Stimulated activated CD8-positive, alpha-beta memory T cell treated with anti-CD3 and anti-CD28 coated beads, Interleukin-12 subunit alpha, Interleukin-12 subunit beta, amount 100 ng/mL, for 24 hours (primary cell): ENCODE measurements at regions not wholly inside any gene's neighbourhood (a gene's known extent, or its start where the extent isn't known, plus 50 kb on each side); places are given as distances from the start of the nearest gene placed in this dataset.
"Not testable (repeated sequence)": the region's sequence is repeated elsewhere in the genome, so short reads cannot be mapped to it uniquely, and the experiment has no call there.

Experiments used
- DNase-seq: peaks from one replicate; pipeline ENCODE4 v3.0.0-alpha.2; 2020; ENCODE audit errors: extremely low read depth

DNA sequence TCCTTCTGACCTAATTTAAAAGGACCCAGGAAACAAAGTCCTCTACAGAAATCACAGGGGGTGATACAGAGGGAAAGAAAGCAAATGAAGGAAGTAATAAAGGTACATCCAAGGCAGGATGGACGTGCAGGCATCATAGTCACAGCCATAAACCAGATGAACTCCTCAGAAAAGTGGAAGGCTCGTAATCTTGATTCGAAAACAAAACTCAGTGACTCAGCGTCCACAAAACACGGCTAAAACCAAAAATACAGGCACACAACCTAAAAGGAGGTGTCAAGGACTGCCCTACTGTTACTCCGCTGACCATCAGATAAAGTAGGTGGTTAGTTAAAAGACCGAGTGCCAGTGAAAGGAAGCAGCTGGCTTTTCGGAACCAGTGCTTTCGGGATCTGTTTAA, 81.5 kb downstream of the TRIM69 start:
- DNase-seq: not testable (repeated sequence)

DNA sequence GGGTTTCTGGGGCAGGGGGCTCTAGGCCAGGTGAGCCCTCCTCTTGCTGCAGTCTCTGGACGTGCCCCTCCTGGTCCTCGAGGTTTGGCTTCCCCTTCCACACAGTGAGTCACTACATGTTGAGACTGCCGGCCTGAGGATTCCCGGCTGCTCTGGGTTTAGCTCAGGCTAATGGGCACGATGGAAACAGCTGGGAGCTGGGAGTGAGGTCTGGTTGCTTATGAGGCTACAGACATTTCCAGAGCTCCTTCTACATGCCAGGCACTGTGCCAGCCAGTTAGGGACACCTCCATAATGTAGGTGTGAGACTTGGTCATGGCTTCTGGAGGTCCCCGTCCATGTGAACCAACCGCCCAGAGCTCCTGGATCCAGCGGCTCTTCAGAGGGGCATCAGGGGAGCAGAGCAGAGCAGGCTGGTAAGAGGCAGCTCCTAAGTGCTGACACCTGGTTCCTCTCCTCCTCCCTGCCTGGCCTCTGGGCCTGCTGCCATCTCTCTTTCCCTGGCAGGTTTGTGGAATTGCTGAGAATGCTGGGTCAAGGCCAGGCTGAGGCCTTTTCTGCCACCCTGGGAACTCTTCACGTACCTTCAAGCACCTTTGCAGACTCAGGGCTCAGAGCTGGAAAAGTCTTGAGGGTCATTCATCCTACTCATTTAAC, 83.1 kb downstream of the TRIM69 start:
- DNase-seq: not testable (repeated sequence)

DNA sequence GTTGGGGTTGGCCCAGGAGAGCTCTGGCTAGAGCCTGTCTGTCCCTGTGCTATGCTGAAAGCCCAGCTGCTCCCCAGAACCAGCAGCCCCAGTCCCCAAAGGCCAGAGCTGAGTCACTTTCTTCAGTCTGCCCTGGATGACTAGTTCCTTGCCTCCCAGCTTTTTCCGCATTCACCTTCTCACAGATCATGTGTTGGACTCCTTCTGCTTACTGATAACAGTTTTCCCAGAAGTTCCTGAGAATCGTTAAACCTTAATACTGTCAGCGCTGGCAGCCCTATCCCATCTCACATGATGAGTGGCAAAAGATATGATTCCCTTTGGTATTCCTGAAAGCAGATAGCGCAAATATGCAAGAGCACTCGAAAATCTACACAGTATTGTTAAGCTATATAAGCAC, 84.2 kb downstream of the TRIM69 start:
- not testable (repeated sequence) for DNase-seq

DNA sequence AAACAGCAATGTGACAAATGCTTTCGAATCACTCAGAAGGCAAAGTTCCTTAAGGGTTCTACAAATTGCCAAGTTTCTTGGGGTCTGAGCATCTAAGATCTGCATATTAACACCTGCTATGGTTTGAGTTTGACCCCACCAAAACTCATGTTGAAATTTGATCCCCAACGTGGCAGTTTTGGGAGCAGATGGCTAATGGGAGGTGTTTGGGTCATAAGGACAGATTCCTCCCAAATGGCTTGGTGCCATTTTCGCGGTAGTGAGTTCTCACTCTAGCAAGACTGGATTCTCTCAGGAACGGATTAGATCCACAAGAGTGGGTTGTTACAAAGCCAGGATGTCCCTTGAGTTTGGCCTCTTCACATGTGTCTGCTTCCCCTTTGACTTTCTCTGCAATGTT, 84.6 kb downstream of the TRIM69 start:
- not testable (repeated sequence) for DNase-seq

DNA sequence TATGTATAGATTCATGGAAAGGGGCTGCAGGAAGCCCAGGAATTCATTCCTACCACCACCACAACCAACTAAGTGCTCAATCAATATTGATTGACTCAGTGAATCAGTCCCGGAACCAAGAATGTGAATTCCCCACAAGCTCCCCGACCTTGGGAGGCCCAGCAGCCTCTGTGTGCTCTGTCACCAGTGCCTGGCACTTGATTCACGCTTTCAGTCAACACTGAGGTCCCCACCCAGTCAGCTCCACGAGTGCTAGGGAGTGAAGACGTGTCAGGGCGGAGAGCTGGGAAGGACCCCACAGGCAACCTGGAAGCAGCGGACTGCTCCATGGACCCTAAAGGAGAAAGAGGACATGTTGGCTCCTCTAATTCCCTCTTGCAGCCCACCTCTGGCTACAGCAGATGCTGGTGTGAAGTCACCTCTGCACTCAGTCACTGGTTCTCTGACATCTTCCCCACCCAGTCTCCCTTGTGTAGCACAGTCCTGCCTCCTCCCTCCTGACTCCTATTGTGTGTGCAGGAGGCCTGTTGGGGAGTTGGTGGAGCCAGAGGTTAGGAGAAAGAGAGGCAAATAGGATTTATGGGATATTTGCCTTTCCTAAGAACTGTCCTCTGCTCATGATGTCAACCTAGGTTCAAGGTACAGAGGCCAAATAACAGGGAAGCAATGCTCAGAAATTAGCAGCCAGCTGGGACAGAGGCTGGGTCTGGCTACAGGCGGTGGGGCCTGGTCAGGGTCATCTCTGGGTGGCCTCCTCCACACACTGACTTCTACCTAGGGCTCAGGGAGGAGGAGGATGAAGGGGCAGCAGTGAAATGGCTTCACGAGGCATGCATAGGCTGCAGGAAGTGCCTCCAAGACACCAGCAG, 88.2 kb downstream of the TRIM69 start:
- not testable (repeated sequence) for DNase-seq

DNA sequence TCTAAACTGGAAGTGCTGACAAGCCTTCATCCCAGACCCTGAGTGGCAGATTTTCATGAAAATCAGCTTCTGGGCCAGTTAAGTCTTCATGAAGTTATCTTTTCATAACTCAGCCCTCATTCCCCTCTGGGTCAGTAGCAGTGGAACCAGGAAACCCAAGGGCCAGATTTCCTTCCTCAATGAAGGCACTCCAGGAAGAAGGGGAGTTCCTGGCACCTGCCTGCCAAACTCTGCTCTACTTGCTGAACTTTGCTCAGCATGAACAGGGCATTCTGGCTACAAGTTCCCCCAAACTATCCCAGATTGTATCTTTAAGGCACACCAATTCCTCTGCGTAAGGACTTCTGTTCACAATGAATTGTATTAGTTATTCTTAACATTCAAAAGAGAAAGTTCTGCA, 90.3 kb downstream of the TRIM69 start:
- DNase-seq: not testable (repeated sequence)

DNA sequence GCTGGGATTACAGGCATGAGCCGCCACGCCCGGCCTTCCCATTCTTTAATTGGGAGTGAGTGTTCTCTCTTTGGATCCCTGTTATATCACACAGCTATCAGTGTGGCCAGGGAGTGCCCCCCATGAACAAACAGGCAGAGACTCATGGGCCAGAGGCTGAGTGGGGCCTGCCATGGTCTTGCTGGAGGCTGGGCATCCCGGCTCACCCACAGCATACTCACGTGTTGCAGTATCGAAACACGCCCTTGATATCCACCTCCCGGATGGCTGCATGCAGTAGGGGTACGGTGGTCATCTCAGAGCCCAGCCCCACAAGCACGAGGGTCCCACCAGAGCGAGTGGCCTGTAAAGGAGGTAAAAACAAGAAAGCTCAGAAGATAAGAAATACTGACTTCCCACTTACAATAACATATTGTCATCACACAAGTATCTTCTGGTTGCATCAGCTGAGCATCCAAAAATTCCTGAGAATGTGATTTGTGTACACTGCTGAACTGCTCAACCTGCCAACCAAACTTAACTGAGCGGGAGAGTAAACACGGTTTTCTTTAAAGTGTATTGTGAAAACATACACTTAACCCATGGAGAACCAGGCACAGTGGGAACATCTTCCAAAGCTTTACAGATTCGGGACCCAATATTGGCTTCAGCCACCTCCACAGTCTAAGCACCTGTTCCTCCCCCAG, 92.0 kb downstream of the TRIM69 start:
- not testable (repeated sequence) for DNase-seq

DNA sequence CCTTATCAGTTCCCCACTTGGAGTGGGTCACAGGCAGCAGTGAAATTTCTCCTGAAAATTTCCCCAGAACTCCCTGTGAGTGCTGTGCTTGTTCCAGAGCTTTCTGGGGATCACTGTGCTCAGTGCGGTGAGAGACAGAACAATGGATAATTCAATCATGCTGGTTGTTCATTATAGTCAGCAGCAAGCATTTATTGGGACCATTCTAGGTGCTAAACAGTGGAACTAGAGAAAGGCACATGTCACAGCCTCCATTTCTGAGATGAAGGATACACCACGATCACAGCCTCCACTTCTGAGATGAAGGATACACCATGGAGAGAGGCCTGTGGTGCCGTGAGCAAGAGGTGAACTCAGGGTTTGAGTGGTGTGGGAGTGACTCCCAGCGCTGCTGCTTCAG, 92.8 kb downstream of the TRIM69 start:
- DNase-seq: not testable (repeated sequence)

DNA sequence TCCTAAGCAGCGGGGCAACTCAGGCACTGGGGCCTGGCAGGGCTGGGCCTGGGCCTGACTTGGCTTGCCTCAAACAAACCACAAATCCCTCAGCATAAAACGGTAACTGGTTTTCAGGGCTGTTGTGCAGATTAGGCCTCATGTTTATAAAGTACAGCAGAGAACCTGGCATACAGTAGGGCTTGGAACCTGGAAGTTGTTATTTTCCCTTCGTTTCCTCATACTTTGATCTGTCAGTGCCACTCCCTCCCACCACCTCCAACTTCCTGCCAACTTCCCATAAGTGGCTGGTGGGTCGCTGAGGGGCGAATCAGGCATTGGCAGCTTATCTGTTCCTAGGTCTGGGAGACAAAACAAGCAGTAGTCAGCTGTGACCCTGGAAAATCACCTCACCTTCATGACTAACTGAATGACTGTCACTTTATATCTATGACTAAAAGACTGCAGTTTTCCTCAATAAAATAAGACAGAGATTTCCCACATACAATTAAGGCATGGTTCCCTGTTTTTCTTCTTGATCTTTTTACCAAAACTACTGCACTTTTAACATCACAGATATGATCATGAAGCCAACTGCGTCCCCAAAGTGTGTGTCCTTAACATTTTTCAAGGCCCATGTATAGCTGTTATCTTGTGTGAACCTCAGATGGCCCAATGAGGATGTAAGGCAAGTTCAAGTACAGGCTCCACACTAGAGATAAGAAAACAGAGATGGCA, 94.5 kb downstream of the TRIM69 start:
- not testable (repeated sequence) for DNase-seq

DNA sequence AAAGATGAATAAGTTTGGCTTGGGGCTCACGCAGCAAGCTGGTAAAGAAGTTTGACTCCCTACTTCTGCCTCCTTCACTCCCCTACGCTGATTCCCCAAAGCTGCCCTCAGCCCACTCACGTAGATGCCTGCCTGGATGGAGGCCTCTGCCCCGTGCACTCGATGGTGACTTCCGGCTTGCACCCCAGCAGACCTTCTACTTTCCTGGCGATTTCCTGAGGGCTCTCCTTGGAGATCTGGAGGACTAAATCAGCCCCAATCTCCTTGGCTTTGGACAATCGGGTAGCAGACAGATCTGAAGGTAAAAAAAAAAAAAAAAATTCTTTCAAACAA, 95.0 kb downstream of the TRIM69 start:
- DNase-seq: not testable (repeated sequence)

DNA sequence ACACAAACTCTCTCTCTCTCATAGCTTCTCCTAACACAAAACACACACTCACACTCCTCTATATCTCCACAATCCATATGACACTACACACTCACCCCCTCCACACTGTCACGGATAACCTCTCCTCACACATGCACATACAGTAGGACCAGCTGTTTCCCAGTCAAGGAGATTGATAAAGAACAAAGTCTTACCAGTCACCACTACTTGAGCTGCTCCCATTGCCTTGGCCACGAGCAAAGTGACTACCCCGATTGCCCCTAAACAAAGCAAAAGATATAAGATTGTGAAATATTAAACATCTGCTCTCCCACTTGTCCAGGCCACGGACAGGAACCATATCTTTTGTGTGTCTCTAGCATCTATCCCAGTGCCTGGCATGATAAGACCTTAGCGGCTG, 95.8 kb downstream of the TRIM69 start:
- DNase-seq: not testable (repeated sequence)

DNA sequence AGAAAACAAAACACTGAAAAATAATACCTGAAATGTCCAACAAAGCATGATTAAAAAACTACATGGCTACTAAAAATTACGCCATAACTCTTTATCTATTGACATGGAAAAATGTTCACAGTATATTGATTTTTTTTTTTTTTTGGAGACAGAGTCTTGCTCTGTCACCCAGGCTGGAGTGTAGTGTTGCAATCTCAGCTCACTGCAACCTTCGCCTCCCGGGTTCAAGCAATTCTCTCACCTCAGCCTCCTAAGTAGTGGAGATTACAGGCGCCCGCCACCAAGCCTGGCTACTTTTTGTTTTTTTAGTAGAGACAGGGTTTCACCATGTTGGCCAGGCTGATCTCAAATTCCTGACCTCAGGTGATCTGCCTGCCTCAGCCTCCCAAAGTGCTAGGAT, 96.8 kb downstream of the TRIM69 start:
- not testable (repeated sequence) for DNase-seq

DNA sequence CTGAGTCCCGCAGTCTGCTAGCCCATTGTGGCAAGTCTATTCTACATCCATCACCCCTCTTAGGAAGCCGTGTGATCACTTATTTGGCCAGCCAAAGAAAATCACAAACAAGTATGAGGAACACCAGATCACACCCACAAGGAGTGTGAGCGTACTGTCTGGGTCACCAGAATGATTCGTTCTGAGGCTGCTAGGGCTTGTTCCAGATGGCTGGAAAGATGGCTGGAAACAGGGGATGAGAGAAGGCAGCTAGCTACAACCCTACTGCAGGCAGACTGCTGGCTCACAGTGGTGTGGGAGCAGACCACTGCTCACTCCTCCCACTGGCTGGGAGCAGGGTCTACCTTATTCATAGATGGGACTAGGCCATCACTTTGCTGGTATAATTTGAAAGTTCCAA, 97.4 kb downstream of the TRIM69 start:
- not testable (repeated sequence) for DNase-seq

DNA sequence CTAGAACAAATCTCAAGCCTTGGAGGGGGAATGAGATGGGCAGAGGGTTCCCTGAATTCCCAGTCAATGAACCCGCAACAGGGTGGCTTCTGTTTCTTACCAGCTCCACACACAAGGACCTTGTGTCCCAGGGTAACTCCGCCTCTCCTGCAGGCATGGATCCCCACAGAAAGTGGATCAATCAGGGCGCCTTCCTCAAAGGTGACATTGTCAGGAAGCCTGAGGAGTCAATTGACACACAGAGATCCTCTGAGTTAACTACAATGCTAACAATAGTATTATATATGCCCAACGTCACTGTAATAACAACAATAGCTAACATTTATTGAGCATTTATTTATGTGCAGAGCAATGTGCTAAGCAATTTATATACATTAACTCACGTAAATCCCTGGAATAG, 98.8 kb downstream of the TRIM69 start:
- not testable (repeated sequence) for DNase-seq

DNA sequence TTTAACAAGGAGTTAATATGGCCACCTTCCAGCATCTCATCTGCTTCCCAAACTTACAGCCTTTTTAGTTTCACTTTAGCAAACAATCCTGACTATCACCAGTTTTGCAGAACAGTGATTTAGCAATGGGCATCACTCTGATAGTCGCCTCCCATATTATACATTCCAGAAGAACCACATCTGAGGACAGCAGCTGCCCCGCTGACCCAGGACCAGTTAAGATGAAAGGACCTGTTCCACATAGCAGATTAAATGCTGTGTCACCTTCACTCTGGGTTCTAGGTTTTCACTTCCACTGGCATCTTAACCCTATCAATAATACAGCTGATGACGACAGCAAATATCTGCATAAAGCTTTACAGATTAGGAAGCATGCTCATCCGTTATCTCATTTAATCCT, 99.8 kb downstream of the TRIM69 start:
- no peak for DNase-seq

DNA sequence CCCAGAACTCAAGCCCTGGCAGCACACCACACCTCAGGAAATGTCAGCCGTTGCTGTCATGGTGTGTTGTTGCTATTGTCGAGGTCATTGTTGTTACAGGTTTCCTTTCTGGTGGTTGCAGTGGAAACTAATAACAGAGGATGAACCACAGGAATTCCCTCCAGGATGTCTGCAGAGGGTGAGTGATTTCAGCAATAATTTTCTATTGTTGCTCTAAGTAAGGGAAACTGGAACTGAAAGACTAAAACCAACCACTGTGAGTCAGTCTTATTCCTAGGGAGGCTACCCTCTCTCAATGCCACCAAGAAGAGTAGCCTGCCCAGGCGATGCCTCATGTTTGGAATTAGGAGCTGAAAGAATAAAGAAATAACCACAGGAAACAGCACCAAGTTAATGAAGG, 102.6 kb downstream of the TRIM69 start:
- not testable (repeated sequence) for DNase-seq

DNA sequence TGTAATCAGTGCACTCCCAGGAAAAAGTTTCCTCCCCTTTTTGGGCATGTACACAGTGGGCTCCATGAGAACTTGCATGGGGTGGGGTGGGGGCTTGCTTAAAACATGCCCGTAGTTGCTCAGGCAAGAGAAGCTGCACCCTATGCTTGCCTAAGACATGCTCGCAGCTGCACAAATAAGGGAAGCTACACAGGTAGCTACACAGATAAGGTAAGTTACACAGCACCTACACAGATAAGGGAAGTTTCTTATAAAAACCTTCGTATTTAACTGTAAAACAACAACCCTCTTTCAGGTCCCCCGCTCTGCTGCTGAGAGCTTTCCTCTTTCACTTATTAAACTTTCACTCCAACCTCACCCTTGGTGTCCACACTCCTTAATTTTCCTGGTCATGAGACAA, 105.4 kb downstream of the TRIM69 start:
- not testable (repeated sequence) for DNase-seq

DNA sequence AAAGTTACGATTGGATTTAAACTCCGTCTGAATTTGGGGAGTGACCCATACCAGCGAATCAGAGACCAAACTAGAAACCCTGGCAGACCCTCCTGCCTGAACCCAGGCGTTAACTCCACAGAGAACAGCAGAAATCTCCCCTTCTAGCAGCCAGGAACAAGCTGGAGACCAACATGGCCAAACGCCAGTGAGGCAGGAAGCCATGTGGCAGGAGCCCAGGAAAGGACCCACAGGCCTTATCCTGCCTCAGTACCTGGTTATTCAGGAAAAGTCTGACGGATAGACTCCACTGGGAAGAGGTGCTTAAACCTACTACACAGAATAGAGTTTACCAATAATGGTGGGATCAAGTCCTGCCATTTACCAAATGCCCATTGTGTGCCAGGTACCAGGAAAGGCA, 106.6 kb downstream of the TRIM69 start:
- not testable (repeated sequence) for DNase-seq

DNA sequence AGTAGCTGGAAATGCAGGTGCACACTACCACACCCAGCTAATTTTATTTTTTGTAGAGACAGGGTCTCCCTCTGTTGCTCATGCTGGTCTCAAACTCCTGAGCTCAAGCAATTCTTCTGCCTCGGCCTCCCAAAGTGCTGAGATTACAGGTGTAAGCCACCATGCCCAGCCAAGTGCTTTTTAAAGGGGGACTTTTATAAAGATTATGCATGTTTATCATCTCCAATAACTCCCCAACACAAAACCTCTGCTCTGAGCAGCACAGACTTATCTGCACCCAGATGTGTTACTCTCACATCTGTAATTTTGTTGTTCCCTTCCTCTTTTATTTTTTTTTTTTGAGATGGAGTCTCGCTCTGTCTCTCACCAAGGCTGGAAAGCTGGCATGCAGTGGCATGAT, 108.6 kb downstream of the TRIM69 start:
- DNase-seq: not testable (repeated sequence)

DNA sequence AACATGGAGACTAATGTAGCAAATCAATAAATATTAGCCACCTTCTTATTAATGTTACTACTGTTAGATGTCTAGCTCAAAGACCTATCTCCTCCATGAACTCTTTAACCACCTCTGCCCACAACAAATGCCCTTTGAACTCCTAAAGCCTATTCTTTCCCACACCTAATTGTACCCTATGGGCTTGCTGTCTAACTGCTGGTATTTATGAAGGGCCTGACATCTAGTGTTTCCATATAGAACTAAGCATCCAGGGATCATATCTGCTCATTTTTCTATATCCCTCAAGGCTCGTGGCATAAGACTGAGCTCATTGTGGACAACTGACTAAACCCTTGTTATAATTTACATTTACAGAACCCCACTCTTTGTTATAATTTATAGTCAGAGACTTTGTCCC, 109.8 kb downstream of the TRIM69 start:
- not testable (repeated sequence) for DNase-seq

DNA sequence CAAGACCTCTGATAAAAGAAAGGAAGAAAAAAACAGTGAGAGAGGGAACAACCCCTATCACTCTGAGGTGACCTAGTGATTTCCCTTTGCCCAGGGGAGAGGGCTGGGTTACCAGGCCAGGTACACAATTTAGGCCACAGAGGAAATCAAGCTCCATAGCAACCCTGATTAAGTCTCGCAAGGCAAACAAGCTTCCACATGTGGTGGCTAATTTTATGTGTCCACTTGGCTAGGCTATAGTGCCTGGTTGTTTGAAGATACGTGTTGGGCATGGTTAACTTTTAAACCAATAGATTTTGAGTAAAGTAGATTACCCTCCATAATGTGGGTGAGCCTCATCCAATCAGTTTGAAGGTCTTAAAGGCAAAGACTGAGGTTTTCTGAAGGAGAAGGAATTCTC, 108.9 kb upstream of the TERB2 start:
- DNase-seq: not testable (repeated sequence)

DNA sequence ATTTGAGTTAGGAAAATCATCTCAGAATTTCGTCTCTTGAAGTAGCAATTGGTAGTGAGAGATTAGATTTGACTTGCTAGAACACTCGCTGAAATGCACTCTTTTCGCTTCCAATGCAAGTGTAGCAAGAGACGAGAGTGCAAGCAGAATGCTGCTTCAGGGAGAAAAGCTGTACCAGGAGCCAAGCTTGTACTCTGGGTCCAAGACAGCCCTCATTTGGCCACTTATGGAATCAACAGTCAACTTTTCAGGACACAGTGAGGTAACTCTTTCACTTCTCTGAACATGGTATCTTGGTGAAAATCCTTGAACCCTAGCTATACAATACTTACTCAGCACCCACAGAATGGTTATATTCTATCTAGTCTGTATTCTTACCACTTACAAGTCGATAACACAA, 107.6 kb upstream of the TERB2 start:
- not testable (repeated sequence) for DNase-seq
